SU-DHL-6 (cell line): ENCODE measurements at regions not wholly inside any gene's neighbourhood (a gene's known extent, or its start where the extent isn't known, plus 50 kb on each side); places are given as distances from the start of the nearest gene placed in this dataset.
A peak's percentile ranks its signal among the peaks of the same experiment; 100 is the strongest.

Source experiments
- H2AFZ ChIP-seq: fragments of 200-600 bp; sonication (generic); 2 replicates; pipeline ENCODE4 v1.6.1; 2014; ENCODE audit warnings: low read depth, mild to moderate bottlenecking, moderate library complexity, mixed read lengths, antibody characterized with exemption, low read length; ENCODE audit not compliant: severe bottlenecking
- H3F3A ChIP-seq: fragments of 200-600 bp; shearing (Covaris generic); 2 replicates; pipeline ENCODE4 v1.6.0; 2016; ENCODE audit warnings: antibody characterized with exemption, mild to moderate bottlenecking; ENCODE audit not compliant: insufficient read depth
- H3K27ac ChIP-seq: fragments of 200-600 bp; sonication (generic); 2 replicates; pipeline ENCODE4 v1.5.1; 2016; ENCODE audit warnings: low read depth, mild to moderate bottlenecking, low read length, moderate library complexity, mixed read lengths
- H3K27me3 ChIP-seq: fragments of 200-600 bp; sonication (generic), shearing (Covaris generic); 2 replicates; pipeline ENCODE4 v1.6.0; 2014; ENCODE audit warnings: mild to moderate bottlenecking, low read length
- H3K36me3 ChIP-seq: fragments of 200-600 bp; sonication (generic); 2 replicates; pipeline ENCODE4 v1.6.1; 2014; ENCODE audit warnings: mild to moderate bottlenecking, low read length, mixed read lengths
- H3K4me2 ChIP-seq: fragments of 300-600, 200-600 bp; shearing (Covaris generic), sonication (generic); 2 replicates; pipeline ENCODE4 v1.6.0; 2014; ENCODE audit warnings: low read length, low read depth, mild to moderate bottlenecking; ENCODE audit not compliant: poor library complexity, severe bottlenecking
- H3K4me3 ChIP-seq: fragments of 200-600 bp; sonication (generic); 2 replicates; pipeline ENCODE4 v1.5.1; 2014; ENCODE audit warnings: antibody characterized with exemption, low read length, mild to moderate bottlenecking, mixed read lengths; ENCODE audit not compliant: insufficient read depth, poor library complexity, severe bottlenecking
- H3K79me2 ChIP-seq: fragments of 200-600 bp; sonication (generic); 2 replicates; pipeline ENCODE4 v1.6.1; 2014; ENCODE audit warnings: mild to moderate bottlenecking, low read length, moderate library complexity; ENCODE audit not compliant: insufficient read depth
- H3K9ac ChIP-seq: fragments of 200-600 bp; sonication (generic); 2 replicates; pipeline ENCODE4 v1.7.0; 2014; ENCODE audit warnings: mild to moderate bottlenecking, low read length
- H3K9me2 ChIP-seq: fragments of 200-600 bp; sonication (generic); replicated peaks from 2 replicates; pipeline ENCODE4 v1.6.1; 2014; ENCODE audit warnings: low read length; ENCODE audit not compliant: insufficient read depth
- H3K9me3 ChIP-seq: fragments of 200-600 bp; sonication (generic); 2 replicates; pipeline ENCODE4 v1.6.1; 2014; ENCODE audit warnings: low read length, mixed read lengths; ENCODE audit not compliant: insufficient read depth
- H4K20me1 ChIP-seq: fragments of 200-600 bp; sonication (generic); 2 replicates; pipeline ENCODE4 v1.6.1; 2014; ENCODE audit warnings: low read depth, mild to moderate bottlenecking, antibody characterized with exemption, low read length, moderate library complexity, mixed read lengths
- EZH2phosphoT487 ChIP-seq: fragments of 200-600 bp; sonication (generic), shearing (Covaris generic); conservative IDR thresholded peaks from 2 replicates; pipeline ENCODE4 v1.6.1; 2018; ENCODE audit warnings: mild to moderate bottlenecking, antibody characterized with exemption, low read length, moderate library complexity, mixed read lengths
- TF ChIP-seq, protein P1 (sequence below): fragments of 200-600 bp; sonication (generic); IDR thresholded peaks from one replicate; pipeline ENCODE4 v1.5.1; 2017; ENCODE audit warnings: antibody characterized with exemption, mild to moderate bottlenecking, low read length, moderate library complexity; ENCODE audit not compliant: insufficient read depth, poor library complexity, severe bottlenecking

DNA sequence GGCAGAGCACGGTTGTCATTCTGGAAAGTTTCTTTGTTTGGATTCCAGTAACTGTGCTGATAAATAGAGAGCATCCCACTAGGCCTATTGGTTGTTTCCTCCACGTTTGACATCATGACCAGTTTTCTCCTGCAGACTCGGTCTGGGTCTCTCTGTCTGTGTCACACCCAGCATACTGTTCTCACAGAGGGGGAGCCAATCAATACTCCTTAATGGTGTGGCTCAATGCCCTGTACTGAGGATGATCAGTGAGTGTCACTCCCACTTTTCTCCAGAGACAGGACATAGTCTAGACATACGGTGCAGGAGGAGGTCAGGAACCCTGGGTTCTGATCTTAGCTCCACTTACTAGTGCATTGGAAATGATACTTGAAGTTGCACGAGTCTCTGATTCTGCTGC lies 88.2 kb upstream of the BLID start:
- no peaks in the 10 kb centered on the region for H3F3A ChIP-seq
- H3K9me3 ChIP-seq = no peaks in the 10 kb centered on the region
- no peak overlapping the region for H3K4me3 ChIP-seq
- H3K36me3 ChIP-seq = no peaks in the 10 kb centered on the region
- H3K9ac ChIP-seq = no peak overlapping the region
- TF ChIP-seq, protein P1, sequence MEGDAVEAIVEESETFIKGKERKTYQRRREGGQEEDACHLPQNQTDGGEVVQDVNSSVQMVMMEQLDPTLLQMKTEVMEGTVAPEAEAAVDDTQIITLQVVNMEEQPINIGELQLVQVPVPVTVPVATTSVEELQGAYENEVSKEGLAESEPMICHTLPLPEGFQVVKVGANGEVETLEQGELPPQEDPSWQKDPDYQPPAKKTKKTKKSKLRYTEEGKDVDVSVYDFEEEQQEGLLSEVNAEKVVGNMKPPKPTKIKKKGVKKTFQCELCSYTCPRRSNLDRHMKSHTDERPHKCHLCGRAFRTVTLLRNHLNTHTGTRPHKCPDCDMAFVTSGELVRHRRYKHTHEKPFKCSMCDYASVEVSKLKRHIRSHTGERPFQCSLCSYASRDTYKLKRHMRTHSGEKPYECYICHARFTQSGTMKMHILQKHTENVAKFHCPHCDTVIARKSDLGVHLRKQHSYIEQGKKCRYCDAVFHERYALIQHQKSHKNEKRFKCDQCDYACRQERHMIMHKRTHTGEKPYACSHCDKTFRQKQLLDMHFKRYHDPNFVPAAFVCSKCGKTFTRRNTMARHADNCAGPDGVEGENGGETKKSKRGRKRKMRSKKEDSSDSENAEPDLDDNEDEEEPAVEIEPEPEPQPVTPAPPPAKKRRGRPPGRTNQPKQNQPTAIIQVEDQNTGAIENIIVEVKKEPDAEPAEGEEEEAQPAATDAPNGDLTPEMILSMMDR = no peak
- no peak for TF ChIP-seq EZH2phosphoT487
- no peaks in the 10 kb centered on the region for H3K27me3 ChIP-seq
- H3K4me2 ChIP-seq = no peak overlapping the region
- no peak overlapping the region for H3K27ac ChIP-seq
- H2AFZ ChIP-seq = no peak overlapping the region
- no peaks in the 10 kb centered on the region for H3K9me2 ChIP-seq
- H4K20me1 ChIP-seq = no peaks in the 10 kb centered on the region
- no peaks in the 10 kb centered on the region for H3K79me2 ChIP-seq

DNA sequence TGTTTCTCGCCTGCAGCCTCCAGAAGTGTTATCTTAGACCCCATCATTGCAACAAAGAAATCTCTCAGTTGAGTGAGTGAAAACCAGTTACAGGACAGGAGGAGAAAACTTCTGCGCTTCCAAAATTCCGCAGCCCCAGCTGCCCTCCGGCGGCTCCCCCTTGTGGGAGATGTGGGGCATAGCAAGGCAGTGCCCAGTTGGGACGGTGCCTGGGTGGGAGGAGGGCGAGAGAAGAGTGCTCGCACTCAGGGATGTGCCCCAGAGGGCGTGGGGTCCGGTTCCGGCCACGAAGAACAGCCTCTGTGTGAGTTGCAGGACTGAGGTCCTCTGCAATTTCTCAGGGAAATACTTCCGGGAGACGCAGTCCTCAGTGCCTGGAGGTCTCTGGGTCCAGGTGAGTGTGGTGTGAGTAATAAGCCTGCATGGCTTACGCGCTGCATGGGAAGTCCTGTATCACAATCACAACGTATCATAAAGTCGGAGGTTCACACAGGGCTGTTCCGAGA lies 87.0 kb upstream of the BLID start:
- Histone ChIP-seq H3K9me3 (no peaks in the 10 kb centered on the region), H3K36me3 (no peaks in the 10 kb centered on the region), H3K27ac (no peak overlapping the region), H3K4me2 (no peak overlapping the region), H3K79me2 (no peaks in the 10 kb centered on the region), H3F3A (no peaks in the 10 kb centered on the region), H3K9ac (no peak overlapping the region), H2AFZ (no peak overlapping the region), H3K9me2 (no peaks in the 10 kb centered on the region), H3K27me3 (no peaks in the 10 kb centered on the region), H4K20me1 (no peaks in the 10 kb centered on the region), H3K4me3 (no peak overlapping the region)
- no peak for TF ChIP-seq EZH2phosphoT487
- TF ChIP-seq, protein P1 = peak; percentile 82

DNA sequence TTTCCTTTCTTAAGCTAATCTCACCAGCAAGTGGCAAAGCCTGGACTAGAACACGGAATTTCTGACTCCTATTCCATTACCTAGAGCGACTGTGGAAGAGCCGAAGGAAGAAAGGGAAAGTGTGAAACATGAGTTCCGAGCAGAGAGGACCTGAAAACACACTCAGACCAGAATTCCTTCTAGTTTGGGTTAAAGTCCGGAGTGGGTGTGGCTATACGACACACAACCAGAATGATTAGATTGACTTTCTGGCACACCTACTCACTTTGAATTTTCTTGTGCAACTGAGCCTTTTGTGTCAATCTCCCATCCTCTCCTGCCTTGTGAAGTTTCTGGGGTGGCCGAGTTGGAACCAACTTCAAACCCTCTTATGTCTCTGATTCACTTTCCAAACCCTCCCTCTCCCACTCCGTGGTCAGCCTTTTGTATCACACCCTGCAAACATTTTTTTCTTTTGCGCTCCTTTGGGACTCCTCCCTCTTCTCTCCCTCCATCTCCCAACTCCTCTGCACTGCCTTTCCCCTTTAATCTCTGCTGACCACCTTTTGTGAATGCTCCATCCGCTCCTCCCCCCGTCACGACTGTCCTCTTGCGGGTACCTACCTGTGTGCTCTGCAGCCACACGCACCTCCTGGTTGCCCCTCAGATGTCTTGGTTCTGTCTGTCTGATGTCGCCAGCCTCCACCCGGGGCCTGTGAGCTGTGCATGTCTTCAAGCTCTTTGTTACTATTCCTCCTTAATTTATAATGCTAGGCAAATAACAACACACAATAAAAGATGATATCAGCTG lies 86.3 kb upstream of the BLID start:
- H3K9ac ChIP-seq = no peak overlapping the region
- no peaks in the 10 kb centered on the region for H3K9me3 ChIP-seq
- no peaks in the 10 kb centered on the region for H3K36me3 ChIP-seq
- no peaks in the 10 kb centered on the region for H3F3A ChIP-seq
- H4K20me1 ChIP-seq = no peaks in the 10 kb centered on the region
- no peaks in the 10 kb centered on the region for H3K9me2 ChIP-seq
- no peak overlapping the region for H3K27ac ChIP-seq
- TF ChIP-seq EZH2phosphoT487 = no peak
- TF ChIP-seq, protein P1 = no peak
- H3K4me3 ChIP-seq = no peak overlapping the region
- H2AFZ ChIP-seq = no peak overlapping the region
- H3K4me2 ChIP-seq = no peak overlapping the region
- no peaks in the 10 kb centered on the region for H3K27me3 ChIP-seq
- no peaks in the 10 kb centered on the region for H3K79me2 ChIP-seq
